Right kidney (tissue), 1 donor: ENCODE measurements at regions not wholly inside any gene's neighbourhood (a gene's known extent, or its start where the extent isn't known, plus 50 kb on each side); places are given as distances from the start of the nearest gene placed in this dataset.

Experiments used
- DNase-seq: peaks from one replicate; pipeline ENCODE4 v3.0.0-alpha.2; 2016

- DNase-seq, result no peak
Observed at GRCh38 chr1:195376190-195376589, 1232.0 kb downstream of the KCNT2 start.

- no peak for DNase-seq
Observed at GRCh38 chr1:195373856-195374255, 1234.4 kb downstream of the KCNT2 start.

GRCh38 chr1:195345149-195345548, 1263.1 kb downstream of the KCNT2 start:
- no peak for DNase-seq

- no peak for DNase-seq
Observed at GRCh38 chr1:195337646-195338045, 1270.6 kb downstream of the KCNT2 start.

GRCh38 chr1:195336812-195337211, 1271.4 kb downstream of the KCNT2 start:
- no peak for DNase-seq

GRCh38 chr1:195335541-195335940, 1272.7 kb downstream of the KCNT2 start:
- no peak for DNase-seq

- DNase-seq, result no peak
Observed at GRCh38 chr1:195332102-195332501, 1276.1 kb downstream of the KCNT2 start.

- DNase-seq, result no peak
Observed at GRCh38 chr1:195328681-195329080, 1279.6 kb downstream of the KCNT2 start.

GRCh38 chr1:195328102-195328501, 1280.1 kb downstream of the KCNT2 start:
- DNase-seq, result no peak

- no peak for DNase-seq
Observed at GRCh38 chr1:195327361-195327760, 1280.9 kb downstream of the KCNT2 start.

GRCh38 chr1:195326325-195326724, 1281.9 kb downstream of the KCNT2 start:
- no peak for DNase-seq

GRCh38 chr1:195325181-195325580, 1283.1 kb downstream of the KCNT2 start:
- DNase-seq, result no peak

GRCh38 chr1:195306281-195306680, 1302.0 kb downstream of the KCNT2 start:
- DNase-seq, result no peak

GRCh38 chr1:195294911-195295310, 1313.3 kb downstream of the KCNT2 start:
- DNase-seq, result no peak

- no peak for DNase-seq
Observed at GRCh38 chr1:195278644-195279043, 1329.6 kb downstream of the KCNT2 start.

GRCh38 chr1:195275710-195276109, 1332.5 kb downstream of the KCNT2 start:
- DNase-seq, result no peak

- DNase-seq, result no peak
Observed at GRCh38 chr1:195251900-195252299, 1356.3 kb downstream of the KCNT2 start.

- no peak for DNase-seq
Observed at GRCh38 chr1:195243492-195243891, 1364.7 kb downstream of the KCNT2 start.

- DNase-seq, result no peak
Observed at GRCh38 chr1:195241066-195241465, 1367.2 kb downstream of the KCNT2 start.

GRCh38 chr1:195238313-195238712, 1369.9 kb downstream of the KCNT2 start:
- no peak for DNase-seq

- no peak for DNase-seq
Observed at GRCh38 chr1:195236991-195237889, 1371.0 kb downstream of the KCNT2 start.

- DNase-seq, result no peak
Observed at GRCh38 chr1:195218428-195219212, 1389.6 kb downstream of the KCNT2 start.

GRCh38 chr1:195202241-195202640, 1406.0 kb downstream of the KCNT2 start:
- no peak for DNase-seq

- no peak for DNase-seq
Observed at GRCh38 chr1:195200772-195201171, 1407.5 kb downstream of the KCNT2 start.
